Neuronal stem cell (in vitro differentiated cells): ENCODE measurements at regions not wholly inside any gene's neighbourhood (a gene's known extent, or its start where the extent isn't known, plus 50 kb on each side); places are given as distances from the start of the nearest gene placed in this dataset. TPM values are rescaled to one million over a fixed set of nuclear protein-coding genes. Genes with fewer than 3 reads are reported as not detected.

Experiments used
- DNase-seq: peaks from one replicate; pipeline ENCODE4 v3.0.0-alpha.2; 2013; ENCODE audit warnings: low spot score
- H2AFZ ChIP-seq: one replicate; pipeline ENCODE4 v1.6.1; 2013; ENCODE audit warnings: mild to moderate bottlenecking, low read length, inconsistent platforms
- H2AK5ac ChIP-seq: 2 replicates; pipeline ENCODE4 v1.6.1; 2013; ENCODE audit warnings: low read depth, mild to moderate bottlenecking, inconsistent platforms, low read length, moderate library complexity, mixed read lengths
- H2BK120ac ChIP-seq: 2 replicates; pipeline ENCODE4 v1.6.1; 2013; ENCODE audit warnings: low read depth, mild to moderate bottlenecking, inconsistent platforms, low read length, moderate library complexity, mixed read lengths
- H2BK12ac ChIP-seq: one replicate; pipeline ENCODE4 v1.6.1; 2013; ENCODE audit warnings: low read length, inconsistent platforms
- H2BK15ac ChIP-seq: 2 replicates; pipeline ENCODE4 v1.6.1; 2013; ENCODE audit warnings: mild to moderate bottlenecking, low read length, inconsistent platforms, mixed read lengths
- H2BK5ac ChIP-seq: one replicate; pipeline ENCODE4 v1.6.1; 2013; ENCODE audit warnings: inconsistent platforms, mild to moderate bottlenecking, low read length, moderate library complexity
- H3K14ac ChIP-seq: one replicate; pipeline ENCODE4 v1.6.1; 2013; ENCODE audit warnings: low read length, inconsistent platforms
- H3K18ac ChIP-seq: 2 replicates; pipeline ENCODE4 v1.6.1; 2013; ENCODE audit warnings: low read length, inconsistent platforms
- H3K23ac ChIP-seq: 2 replicates; pipeline ENCODE4 v1.6.1; 2013; ENCODE audit warnings: low read depth, mild to moderate bottlenecking, mixed read lengths, low read length, inconsistent platforms; ENCODE audit not compliant: poor library complexity
- H3K27ac ChIP-seq: replicated peaks from 3 replicates; pipeline ENCODE4 v1.5.1; 2013; ENCODE audit warnings: low read length, inconsistent platforms
- H3K27me3 ChIP-seq, 3 experiments: 2 replicates each; pipeline ENCODE4 v1.6.1; 2013; ENCODE audit warnings: low read length in 3 of 3, mild to moderate bottlenecking in 2 of 3, inconsistent platforms in 1 of 3, low read depth in 1 of 3, mixed read lengths in 1 of 3, moderate library complexity in 1 of 3; ENCODE audit not compliant: control insufficient read depth in 3 of 3, insufficient read depth in 3 of 3
- H3K36me3 ChIP-seq, 2 donors: replicated peaks in 1 of 2; 2 replicates each; pipeline ENCODE4 v1.6.1; 2013; ENCODE audit warnings: low read length in 2 of 2; ENCODE audit not compliant: control insufficient read depth in 2 of 2, insufficient read depth in 2 of 2
- H3K4ac ChIP-seq: 2 replicates; pipeline ENCODE4 v1.6.1; 2013; ENCODE audit warnings: inconsistent platforms, mild to moderate bottlenecking, low read length, moderate library complexity
- H3K4me1 ChIP-seq, 2 donors: 1 replicate in 1 of 2; 2 replicates in 1 of 2; pipeline ENCODE4 v1.6.1; 2013; ENCODE audit warnings: low read length in 2 of 2, low read depth in 1 of 2; ENCODE audit not compliant: control insufficient read depth in 2 of 2, insufficient read depth in 1 of 2
- H3K4me2 ChIP-seq: one replicate; pipeline ENCODE4 v1.6.1; 2013; ENCODE audit warnings: mild to moderate bottlenecking, low read length, inconsistent platforms; ENCODE audit not compliant: insufficient read depth, poor library complexity, severe bottlenecking
- H3K4me3 ChIP-seq, 2 donors: 2 replicates each; pipeline ENCODE4 v1.5.1; 2013; ENCODE audit warnings: low read length in 2 of 2, mild to moderate bottlenecking in 2 of 2, inconsistent platforms in 1 of 2, moderate library complexity in 1 of 2
- H3K79me1 ChIP-seq: one replicate; pipeline ENCODE4 v1.6.1; 2013; ENCODE audit warnings: low read depth, mild to moderate bottlenecking, inconsistent platforms, low read length, moderate library complexity
- H3K9ac ChIP-seq: one replicate; pipeline ENCODE4 v1.6.1; 2013; ENCODE audit warnings: mild to moderate bottlenecking, low read depth, low read length, inconsistent platforms; ENCODE audit not compliant: poor library complexity
- H3K9me3 ChIP-seq, 2 donors: replicated peaks in 1 of 2; 2 replicates each; pipeline versions ENCODE3 to v1.6.1; 2013; ENCODE audit warnings: low read length in 2 of 2, mild to moderate bottlenecking in 2 of 2, inconsistent platforms in 1 of 2, low read depth in 1 of 2, mixed read lengths in 1 of 2, moderate library complexity in 1 of 2; ENCODE audit not compliant: control insufficient read depth in 2 of 2, insufficient read depth in 1 of 2
- H4K8ac ChIP-seq: one replicate; pipeline ENCODE4 v1.6.1; 2013; ENCODE audit warnings: low read depth, mild to moderate bottlenecking, inconsistent platforms, low read length, moderate library complexity
- H4K91ac ChIP-seq: one replicate; pipeline ENCODE4 v1.6.1; 2013; ENCODE audit warnings: low read length, low read depth, mild to moderate bottlenecking, inconsistent platforms; ENCODE audit not compliant: poor library complexity
- WGBS, 2 donors: extraction: QIAGEN DNeasy Blood & Tissue Kit; methylation state at CpG; one replicate each; pipeline ENCODE4 v1.1.7; 2013; ENCODE audit warnings: missing lambda C conversion rate in 2 of 2, mixed read lengths in 1 of 2; ENCODE audit not compliant: insufficient read length in 2 of 2, insufficient replicate concordance in 1 of 2; ENCODE audit errors: extremely low coverage in 2 of 2; 5-methylcytosine and 5-hydroxymethylcytosine counted together
- small RNA-seq: library from polyadenylated mRNA; stranded (forward); fragments of <200 nt; extraction: miRNeasy Mini kit (QIAGEN cat#:217004); gene quantifications from one replicate; pipeline ENCODE3, GENCODE V24; 2013; ENCODE audit not compliant: insufficient read depth

DNA sequence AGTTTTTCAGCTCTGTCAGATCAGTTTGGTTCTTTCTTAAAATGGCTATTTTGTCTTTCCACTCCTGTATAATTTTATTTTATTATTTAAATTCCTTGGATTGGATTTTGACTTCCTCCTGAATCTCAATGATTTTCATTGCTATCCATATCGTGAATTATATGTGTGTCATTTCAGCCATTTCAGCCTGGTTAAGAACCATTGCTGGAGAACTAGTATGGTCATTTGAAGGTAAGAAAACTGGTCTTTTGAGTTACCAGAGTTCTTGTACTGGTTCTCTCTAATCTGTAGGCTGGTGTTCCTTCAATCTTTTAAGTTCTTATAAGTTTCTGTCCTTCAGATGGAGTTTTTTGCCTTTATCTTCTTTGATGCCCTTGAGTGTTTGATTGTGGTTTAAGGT is 815.5 kb downstream of the KLHL13 start:
- Histone ChIP-seq H2AFZ (no peak overlapping the region), H2BK15ac (no peak overlapping the region), H2AK5ac (no peak overlapping the region), H3K79me1 (no peaks in the 10 kb centered on the region), H2BK5ac (no peak overlapping the region), H2BK12ac (no peak overlapping the region), H2BK120ac (no peak overlapping the region), H3K4me3 (no peak overlapping the region), H3K18ac (no peak overlapping the region), H3K14ac (no peak overlapping the region), H3K36me3 (no peaks in the 10 kb centered on the region), H3K4ac (no peak overlapping the region), H3K9ac (no peak overlapping the region), H3K27ac (no peak overlapping the region), H4K91ac (no peak overlapping the region), H3K4me1 (no peaks in the 10 kb centered on the region), H3K23ac (no peak overlapping the region), H3K27me3 (no peaks in the 10 kb centered on the region), H3K4me2 (no peak overlapping the region), H3K9me3 (no peaks in the 10 kb centered on the region), H4K8ac (no peak overlapping the region)
- no CpG with 5 or more reads among the region's 1 CpG for WGBS, 2 donors
- DNase-seq: no peak

DNA sequence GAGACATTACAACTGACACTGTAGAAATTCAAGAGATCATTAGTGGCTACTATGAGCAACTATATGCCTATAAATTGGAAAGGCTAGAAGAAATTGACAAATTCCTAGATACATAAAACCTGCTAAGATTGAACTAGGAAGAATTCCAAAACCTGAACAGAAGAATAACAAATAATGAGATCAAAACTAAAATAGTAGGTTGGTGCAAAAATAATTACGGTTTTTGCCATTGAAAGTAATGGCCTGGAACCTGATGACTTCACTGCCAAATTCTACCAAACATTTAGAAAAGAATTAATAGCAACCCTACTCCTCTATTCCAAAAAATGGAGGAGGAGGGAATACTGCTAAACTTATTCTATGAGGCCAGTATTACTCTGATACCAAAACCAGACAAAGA is 824.9 kb downstream of the KLHL13 start:
- Histone ChIP-seq H3K27me3 (no peaks in the 10 kb centered on the region), H3K4ac (no peak overlapping the region), H3K36me3 (no peaks in the 10 kb centered on the region), H3K9me3 (no peaks in the 10 kb centered on the region), H2BK12ac (no peak overlapping the region), H3K4me3 (no peak overlapping the region), H3K79me1 (no peaks in the 10 kb centered on the region), H4K91ac (no peak overlapping the region), H2BK15ac (no peak overlapping the region), H2AK5ac (no peak overlapping the region), H3K9ac (no peak overlapping the region), H3K23ac (no peak overlapping the region), H2BK5ac (no peak overlapping the region), H2AFZ (no peak overlapping the region), H3K14ac (no peak overlapping the region), H3K4me1 (no peaks in the 10 kb centered on the region), H3K18ac (no peak overlapping the region), H3K4me2 (no peak overlapping the region), H2BK120ac (no peak overlapping the region), H4K8ac (no peak overlapping the region), H3K27ac (no peak overlapping the region)
- no CpG with 5 or more reads among the region's 1 CpG for WGBS, 2 donors
- no peak for DNase-seq

DNA sequence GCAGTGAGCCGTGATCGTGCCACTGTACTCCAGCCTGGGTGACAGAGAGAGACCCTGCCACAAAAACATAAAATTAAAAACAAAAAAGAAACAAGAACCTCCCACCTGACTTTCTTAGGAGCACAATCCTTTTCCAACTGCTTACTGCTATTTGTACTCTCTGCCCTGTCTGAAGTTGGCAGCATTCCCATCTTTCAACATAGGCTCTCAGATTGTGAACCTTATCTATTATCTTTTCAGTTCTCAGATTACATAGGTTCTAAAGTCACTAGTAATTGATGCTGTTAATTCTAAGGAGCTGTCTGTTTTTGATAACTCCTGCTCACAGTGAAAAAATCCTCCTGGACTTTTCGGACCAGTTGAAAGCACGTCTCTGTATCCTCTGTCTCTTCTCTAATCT is 812.2 kb upstream of the CT83 start:
- Histone ChIP-seq H2BK12ac (no peak overlapping the region), H3K23ac (no peak overlapping the region), H3K4me3 (no peak overlapping the region), H2BK120ac (no peak overlapping the region), H3K9me3 (no peaks in the 10 kb centered on the region), H2AK5ac (no peak overlapping the region), H3K79me1 (no peaks in the 10 kb centered on the region), H2BK15ac (no peak overlapping the region), H4K8ac (no peak overlapping the region), H3K9ac (no peak overlapping the region), H3K4me2 (no peak overlapping the region), H2AFZ (no peak overlapping the region), H3K18ac (no peak overlapping the region), H3K36me3 (no peaks in the 10 kb centered on the region), H3K27me3 (no peaks in the 10 kb centered on the region), H2BK5ac (no peak overlapping the region), H3K14ac (no peak overlapping the region), H3K4me1 (no peaks in the 10 kb centered on the region), H4K91ac (no peak overlapping the region), H3K4ac (no peak overlapping the region), H3K27ac (no peak overlapping the region)
- no peak for DNase-seq
- no CpG with 5 or more reads among the region's 4 CpGs for WGBS, 2 donors

Small RNA genes lying in the stretch of these regions (small RNA-seq; reads per million reads assigned to genes)
- gene AC005002.2: not detected
